Urinary bladder (tissue), 3 donors: ENCODE measurements at regions not wholly inside any gene's neighbourhood (a gene's known extent, or its start where the extent isn't known, plus 50 kb on each side); places are given as distances from the start of the nearest gene placed in this dataset.

Experiments
- DNase-seq: peaks from one replicate; pipeline ENCODE4 v3.0.0-alpha.2; 2015; ENCODE audit errors: extremely low spot score
- H3K27ac ChIP-seq: one replicate; pipeline ENCODE4 v1.5.1; 2013; ENCODE audit warnings: low read depth, mild to moderate bottlenecking, moderate library complexity
- H3K36me3 ChIP-seq: one replicate; pipeline ENCODE4 v1.6.1; 2013; ENCODE audit warnings: mild to moderate bottlenecking, moderate library complexity; ENCODE audit not compliant: insufficient read depth
- H3K4me1 ChIP-seq: one replicate; pipeline ENCODE4 v1.6.1; 2013; ENCODE audit warnings: mild to moderate bottlenecking, moderate library complexity; ENCODE audit not compliant: insufficient read depth
- H3K4me3 ChIP-seq: one replicate; pipeline ENCODE4 v1.5.1; 2013; ENCODE audit warnings: low read depth, low read length
- WGBS: extraction: QIAGEN DNeasy Blood & Tissue Kit; methylation state at CpG from one replicate; pipeline ENCODE4 v1.1.7; 2013; 5-methylcytosine and 5-hydroxymethylcytosine counted together
- donor health status: healthy with polysubstance abuse.
- donor health status: healthy.

DNA sequence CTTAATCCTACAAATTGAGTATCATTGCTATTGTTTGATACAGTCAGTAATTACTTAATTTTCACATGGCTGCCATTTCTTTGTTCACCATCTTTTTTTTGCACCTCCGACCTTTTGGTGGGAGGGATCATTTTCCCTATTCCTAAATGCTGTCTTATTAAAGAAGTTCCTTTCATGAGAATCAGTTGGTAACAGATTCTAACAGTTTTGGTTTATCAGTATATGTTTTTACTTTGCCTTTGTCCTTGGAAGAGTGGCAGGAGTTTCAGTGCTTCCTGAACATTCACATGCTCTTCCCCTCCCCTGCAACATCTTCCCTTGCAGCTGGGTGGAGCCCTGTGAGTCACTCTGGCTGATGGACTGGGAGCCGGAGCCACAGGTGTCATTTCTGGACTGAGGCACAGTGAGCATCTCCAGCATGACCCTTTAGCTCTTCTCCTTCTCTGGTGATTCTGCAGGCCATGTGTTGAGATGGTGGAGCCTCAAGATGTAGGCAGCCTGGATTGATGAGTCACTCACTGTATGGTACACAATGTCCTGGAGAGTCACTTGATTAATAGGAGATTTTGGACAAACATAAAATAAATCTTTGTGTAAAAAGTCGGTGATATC, 217.7 kb downstream of the URB2 start:
- 44% methylated on average over 3 of the region's 3 CpGs for WGBS
- no peaks in the 10 kb centered on the region for H3K36me3 ChIP-seq
- no peaks in the 10 kb centered on the region for H3K4me1 ChIP-seq
- H3K27ac ChIP-seq = no peak overlapping the region
- no peak overlapping the region for H3K4me3 ChIP-seq
- DNase-seq = no peak

DNA sequence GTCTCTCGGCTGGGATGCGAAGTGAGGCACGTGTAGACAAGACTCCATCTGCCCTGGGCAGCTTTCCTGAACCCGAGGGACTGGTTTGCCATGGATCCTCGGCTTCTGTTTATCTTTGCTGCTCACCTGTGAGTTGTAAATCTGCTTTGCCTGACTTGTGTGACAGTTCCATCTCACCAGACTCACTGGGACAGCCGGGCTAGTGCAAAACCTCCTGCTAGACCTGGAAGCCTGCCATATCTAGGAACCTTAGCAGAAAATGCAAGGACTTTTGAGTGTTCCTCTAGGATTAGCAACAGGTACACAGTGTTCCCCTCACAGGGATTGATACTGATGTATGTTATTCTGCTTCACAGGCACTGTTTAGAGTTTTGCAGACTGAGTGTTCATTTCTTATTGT, 218.6 kb downstream of the URB2 start:
- H3K4me1 ChIP-seq = no peaks in the 10 kb centered on the region
- H3K36me3 ChIP-seq = no peaks in the 10 kb centered on the region
- no peak overlapping the region for H3K4me3 ChIP-seq
- H3K27ac ChIP-seq = no peak overlapping the region
- no peak for DNase-seq
- WGBS = 35% methylated on average over 6 of the region's 6 CpGs

DNA sequence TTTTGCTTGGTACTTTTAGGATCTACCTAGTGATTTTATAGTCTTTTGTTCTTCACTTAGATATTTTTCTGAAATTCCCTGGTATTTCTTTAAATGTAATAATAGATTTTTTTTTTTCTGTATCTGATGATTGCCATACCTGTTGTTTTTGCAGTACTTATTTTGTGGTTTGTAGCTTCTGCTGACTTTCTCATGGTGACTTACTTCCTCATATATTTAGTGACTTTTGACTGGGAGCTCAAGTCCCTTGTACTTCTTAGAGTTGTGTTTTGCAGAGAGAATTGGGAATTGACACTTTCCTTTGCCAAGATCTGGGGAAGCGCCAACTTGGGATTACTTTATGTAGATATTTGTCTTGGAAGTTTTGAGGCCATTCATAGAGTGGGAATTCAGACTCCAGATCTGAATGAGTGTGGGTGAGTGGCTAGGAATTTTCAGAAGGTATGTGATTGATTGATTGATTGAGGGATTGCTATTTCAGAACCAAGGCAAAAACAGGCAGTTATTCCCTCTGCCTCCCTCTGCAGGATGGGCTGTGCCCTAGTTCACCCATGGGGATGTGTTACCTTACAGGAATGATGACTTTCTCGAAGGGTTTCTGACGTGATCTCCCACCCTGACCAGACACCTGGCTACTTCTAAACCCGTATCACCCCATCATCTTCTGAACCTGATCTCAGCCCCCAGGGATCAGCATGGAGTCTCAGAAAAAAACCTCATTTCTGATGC, 219.5 kb downstream of the URB2 start:
- no peaks in the 10 kb centered on the region for H3K36me3 ChIP-seq
- WGBS = 83% methylated on average over 4 of the region's 4 CpGs
- H3K4me3 ChIP-seq = no peak overlapping the region
- H3K4me1 ChIP-seq = no peaks in the 10 kb centered on the region
- no peak for DNase-seq
- no peak overlapping the region for H3K27ac ChIP-seq

DNA sequence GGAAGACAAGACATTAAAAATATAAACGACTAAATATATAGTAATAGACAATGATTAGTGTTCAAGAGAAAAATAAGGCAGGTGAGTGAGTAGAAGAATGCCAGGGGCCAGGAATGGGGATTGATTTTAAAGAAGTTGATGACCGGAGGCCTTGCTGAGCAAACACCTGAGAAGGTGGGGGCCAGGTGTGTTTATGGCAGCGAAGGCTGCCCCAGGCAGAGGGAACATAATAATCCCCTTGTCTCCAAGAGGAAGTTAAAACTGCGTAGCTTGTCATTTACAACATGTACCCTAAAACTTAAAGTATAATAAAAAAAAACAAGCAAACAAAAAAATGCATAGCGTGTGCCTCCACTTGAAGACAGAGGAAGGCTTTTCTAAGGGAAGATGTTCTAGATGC, 220.3 kb downstream of the URB2 start:
- H3K36me3 ChIP-seq = no peaks in the 10 kb centered on the region
- no peaks in the 10 kb centered on the region for H3K4me1 ChIP-seq
- WGBS = 86% methylated on average over 5 of the region's 5 CpGs
- no peak for DNase-seq
- no peak overlapping the region for H3K27ac ChIP-seq
- no peak overlapping the region for H3K4me3 ChIP-seq

DNA sequence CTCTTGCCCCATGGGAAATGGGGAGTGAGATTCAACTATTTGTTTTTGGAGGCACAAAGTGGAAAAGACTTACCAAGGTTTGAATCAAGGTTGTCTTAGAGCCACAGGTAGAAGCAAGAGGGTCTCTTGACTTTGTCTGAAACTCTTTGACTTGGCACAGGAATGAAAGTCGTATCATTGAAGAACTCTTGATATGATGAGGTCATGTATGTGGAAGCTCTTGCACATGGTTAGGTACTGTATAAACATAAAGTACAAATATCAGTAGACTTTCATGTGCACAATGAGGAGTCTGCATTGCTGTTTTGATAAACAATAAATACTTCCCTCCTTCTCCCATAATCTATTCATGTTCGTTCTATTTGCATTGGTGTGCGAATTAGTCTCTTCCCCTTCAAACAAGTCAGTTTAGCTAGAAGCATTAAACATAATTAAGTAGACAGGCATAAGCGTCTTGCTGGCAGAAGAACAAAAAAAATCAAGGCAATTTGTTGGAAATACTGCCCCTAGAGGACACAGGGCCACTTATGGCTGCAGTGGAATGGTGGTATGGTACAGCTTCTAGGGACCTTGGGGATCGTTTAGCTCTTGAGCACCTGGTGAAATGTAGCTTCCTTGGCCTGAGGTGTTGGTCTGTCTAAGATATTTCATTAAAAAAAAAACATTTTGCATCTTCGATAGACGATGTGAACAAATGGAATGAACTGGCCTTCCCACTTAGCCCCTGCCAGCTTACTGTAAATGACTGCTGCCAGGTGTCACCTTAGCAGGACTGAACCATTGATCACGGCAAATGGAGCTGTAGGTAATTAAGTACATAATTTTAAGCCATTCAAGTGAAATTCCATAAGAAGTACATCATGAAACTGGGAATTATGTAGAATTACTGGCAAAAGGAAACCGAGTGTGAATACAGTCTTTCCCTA, 218.0 kb upstream of the GALNT2 start:
- H3K4me3 ChIP-seq = no peak overlapping the region
- H3K4me1 ChIP-seq = no peaks in the 10 kb centered on the region
- no peak for DNase-seq
- H3K27ac ChIP-seq = no peak overlapping the region
- 76% methylated on average over 9 of the region's 9 CpGs for WGBS
- H3K36me3 ChIP-seq = no peaks in the 10 kb centered on the region

DNA sequence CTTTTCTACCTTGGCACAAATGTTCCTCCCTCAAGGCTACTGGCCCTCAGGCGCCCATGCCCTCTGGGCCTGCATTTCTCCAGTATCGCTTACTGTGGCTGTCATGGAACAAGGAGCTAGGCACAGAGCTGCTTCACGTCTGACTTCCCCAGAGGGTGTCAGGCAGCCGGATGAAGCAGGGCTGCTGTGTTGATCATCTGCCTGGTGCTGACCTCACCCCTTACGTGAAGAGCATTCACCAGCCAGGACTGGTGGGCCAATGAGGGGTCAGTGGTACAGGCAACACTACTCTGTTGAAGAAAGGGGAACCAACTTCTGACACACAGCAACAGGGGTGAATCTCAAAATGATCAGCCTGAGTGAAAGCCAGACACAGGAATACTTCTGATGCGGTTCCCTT, 215.5 kb upstream of the GALNT2 start:
- Histone ChIP-seq H3K27ac (no peak overlapping the region), H3K4me3 (no peak overlapping the region), H3K4me1 (no peaks in the 10 kb centered on the region), H3K36me3 (no peaks in the 10 kb centered on the region)
- 81% methylated on average over 6 of the region's 6 CpGs for WGBS
- no peak for DNase-seq

DNA sequence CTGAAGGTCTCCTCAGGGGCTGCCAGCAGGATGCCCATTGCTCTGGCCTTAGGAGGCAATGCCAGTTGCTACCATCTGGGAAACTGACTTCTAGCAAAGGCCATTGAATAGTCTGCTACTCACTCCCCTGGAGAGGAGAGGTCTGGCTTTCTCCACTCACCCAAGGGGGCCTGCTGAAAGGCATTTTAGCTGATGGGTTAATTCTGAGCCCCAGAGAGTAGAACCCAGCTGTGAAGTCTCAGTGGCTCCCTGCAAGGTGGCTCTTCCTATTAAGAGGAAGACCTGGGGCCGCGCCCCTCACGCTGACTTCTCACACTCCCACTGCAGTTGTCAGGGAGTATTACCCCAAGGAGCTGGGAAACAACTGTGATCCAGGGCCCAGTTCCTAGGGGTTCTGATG, 213.3 kb upstream of the GALNT2 start:
- Histone ChIP-seq H3K4me1 (no peaks in the 10 kb centered on the region), H3K36me3 (no peaks in the 10 kb centered on the region), H3K27ac (no peak overlapping the region), H3K4me3 (no peak overlapping the region)
- WGBS = 68% methylated on average over 3 of the region's 3 CpGs
- no peak for DNase-seq

DNA sequence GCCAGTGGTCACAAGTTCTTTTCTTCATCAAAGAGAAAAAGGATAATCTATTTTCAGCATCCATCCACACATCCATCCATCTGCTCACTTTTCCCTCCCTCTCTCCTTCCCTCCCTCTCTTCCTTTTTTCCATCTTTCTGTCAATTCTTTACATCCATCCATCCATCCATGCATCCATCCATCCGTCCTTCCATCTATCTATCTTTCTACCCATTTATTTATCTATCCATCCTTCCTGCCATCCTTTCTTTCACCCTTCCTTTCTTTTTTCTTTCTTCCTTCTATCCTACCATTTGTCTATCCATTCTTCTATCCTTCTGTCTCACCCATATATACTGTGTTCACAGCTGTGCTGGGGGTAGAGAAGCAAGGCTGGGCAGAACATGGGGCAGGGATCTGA, 212.4 kb upstream of the GALNT2 start:
- H3K27ac ChIP-seq = no peak overlapping the region
- H3K4me3 ChIP-seq = no peak overlapping the region
- no peak for DNase-seq
- H3K4me1 ChIP-seq = no peaks in the 10 kb centered on the region
- no peaks in the 10 kb centered on the region for H3K36me3 ChIP-seq
- 90% methylated on average over 1 of the region's 1 CpG for WGBS

DNA sequence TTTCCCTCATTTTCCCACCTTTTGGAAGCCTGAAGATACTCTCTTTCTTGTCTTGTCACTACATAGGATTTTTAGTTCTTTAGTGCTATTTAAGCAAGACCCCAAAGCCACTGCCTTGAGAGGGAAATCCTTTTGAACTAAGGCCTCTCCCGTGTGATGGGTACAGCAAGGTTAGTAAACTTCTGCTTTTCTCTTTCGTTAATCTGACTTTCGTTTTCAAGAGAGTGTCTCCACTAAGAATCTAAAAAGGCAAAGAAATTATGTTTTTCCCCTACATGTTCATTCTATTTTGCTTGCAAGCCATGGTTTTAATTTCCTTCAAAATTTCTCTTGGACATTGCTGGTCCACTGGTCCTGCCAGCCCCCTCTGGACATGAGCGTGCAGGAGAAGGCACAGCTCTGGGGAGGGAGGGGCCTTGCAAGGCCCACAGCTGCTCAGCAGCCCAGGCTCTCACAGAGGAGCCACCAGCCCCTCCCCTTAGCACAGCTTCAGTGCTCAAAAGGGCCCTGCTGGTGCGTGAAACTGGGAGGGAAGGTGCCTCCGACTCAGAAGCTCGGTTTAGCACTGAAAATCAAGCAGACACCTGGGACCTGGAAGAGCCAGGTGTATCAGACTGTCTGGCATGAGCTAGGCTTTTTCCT, 210.9 kb upstream of the GALNT2 start:
- Histone ChIP-seq H3K27ac (no peak overlapping the region), H3K4me1 (no peaks in the 10 kb centered on the region), H3K4me3 (no peak overlapping the region), H3K36me3 (no peaks in the 10 kb centered on the region)
- no peak for DNase-seq
- 50% methylated on average over 7 of the region's 7 CpGs for WGBS

DNA sequence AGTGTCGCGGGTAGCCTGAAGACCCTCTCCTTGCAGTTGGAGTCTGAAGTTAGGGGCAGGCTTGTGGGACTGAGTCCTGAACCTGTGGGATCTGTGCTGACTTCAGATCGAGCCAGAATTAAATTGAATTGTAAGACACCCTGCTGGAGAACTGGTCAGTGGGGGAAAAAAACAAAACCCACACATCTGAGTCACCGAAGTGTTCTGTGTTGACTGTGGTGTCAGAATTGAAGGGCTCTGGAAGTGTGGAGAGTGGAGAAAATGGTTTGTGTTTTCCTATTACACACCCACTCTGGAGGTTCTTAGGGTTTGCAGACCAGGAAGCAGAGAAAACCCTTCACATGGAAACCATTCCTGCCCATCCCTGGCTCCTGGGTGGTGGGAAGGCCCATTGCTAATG, 209.5 kb upstream of the GALNT2 start:
- Histone ChIP-seq H3K27ac (no peak overlapping the region), H3K36me3 (no peaks in the 10 kb centered on the region), H3K4me1 (no peaks in the 10 kb centered on the region), H3K4me3 (no peak overlapping the region)
- no peak for DNase-seq
- WGBS = 95% methylated on average over 4 of the region's 4 CpGs

DNA sequence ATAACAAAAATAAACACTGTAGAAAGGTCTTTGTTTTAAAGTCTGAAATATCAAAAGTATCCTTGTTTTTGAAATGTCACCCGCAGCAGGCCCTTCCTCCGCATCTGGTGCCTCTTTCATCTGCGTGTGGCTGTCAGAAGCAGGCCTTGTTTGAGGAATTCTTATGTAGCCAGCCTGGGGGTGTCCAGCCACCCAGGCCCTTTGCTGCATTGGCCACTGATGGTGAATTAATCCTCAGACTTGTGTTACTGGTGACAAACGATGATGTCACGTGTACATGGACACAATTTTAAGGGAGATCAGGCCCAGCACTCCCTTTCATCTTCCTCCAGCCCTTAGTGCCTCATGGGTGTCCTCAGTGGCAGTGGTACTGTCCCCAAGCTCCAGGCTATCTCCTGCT, 208.0 kb upstream of the GALNT2 start:
- Histone ChIP-seq H3K27ac (no peak overlapping the region), H3K4me3 (no peak overlapping the region), H3K4me1 (no peaks in the 10 kb centered on the region), H3K36me3 (no peaks in the 10 kb centered on the region)
- no peak for DNase-seq
- 85% methylated on average over 5 of the region's 5 CpGs for WGBS

DNA sequence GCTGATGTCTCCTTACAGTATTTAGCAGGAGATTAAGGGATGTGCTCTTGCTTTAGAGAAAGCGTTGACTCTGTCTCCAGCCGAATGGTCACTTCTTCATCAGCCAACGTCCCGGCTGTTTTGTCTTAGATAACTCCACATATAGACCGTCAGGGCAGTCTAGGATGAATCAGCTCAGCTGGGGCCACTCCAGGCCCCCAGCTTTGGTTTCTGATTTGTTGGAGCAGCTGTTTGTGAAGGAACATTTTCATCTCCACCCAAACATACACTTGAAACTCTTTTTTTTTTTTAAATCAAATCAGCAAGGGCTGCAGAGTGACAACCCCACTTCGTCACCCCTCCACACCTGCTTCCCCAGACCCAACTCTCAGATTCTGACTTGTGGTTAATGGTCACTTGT, 206.1 kb upstream of the GALNT2 start:
- Histone ChIP-seq H3K27ac (no peak overlapping the region), H3K36me3 (no peaks in the 10 kb centered on the region), H3K4me1 (no peaks in the 10 kb centered on the region), H3K4me3 (no peak overlapping the region)
- WGBS = 76% methylated on average over 6 of the region's 6 CpGs
- DNase-seq = no peak

DNA sequence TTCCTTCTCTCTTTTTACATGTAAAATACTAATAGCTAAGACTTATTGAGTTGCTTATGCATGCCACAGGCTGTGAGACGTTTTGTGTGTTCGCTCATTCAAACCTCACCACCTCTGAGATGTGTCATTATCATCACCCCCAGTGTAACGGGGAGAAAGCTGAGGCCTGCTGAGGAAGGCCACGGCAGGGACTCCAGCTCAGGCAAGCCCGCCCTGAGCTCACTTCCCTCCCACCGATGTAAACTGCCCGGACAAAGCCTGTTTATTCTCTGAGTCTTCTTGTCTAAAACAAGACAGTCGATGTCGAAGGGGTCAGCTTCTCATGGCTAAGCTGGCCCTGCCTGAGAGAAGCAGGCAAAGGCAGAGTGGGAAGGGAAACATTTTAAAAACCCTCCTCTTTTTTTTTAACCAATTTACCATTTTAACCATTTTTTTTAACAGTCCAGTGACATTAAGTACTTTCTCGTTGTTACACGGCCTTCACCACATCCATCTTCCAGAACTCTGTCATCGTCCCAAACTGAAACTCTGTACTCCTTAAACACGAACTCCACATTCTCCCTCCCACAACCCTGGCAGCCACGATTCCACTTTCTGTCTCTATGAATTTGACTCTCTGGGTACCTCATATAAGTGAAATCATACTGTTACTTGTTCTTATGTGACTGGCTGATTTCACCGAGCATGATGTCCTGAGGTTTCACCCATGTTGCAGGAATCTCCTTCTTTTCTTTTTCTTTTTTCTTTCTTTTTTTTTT, 204.8 kb upstream of the GALNT2 start:
- no peaks in the 10 kb centered on the region for H3K4me1 ChIP-seq
- 33% methylated on average over 15 of the region's 15 CpGs for WGBS
- no peak for DNase-seq
- H3K36me3 ChIP-seq = no peaks in the 10 kb centered on the region
- no peak overlapping the region for H3K27ac ChIP-seq
- H3K4me3 ChIP-seq = no peak overlapping the region
